ENCODE measurements at regions not wholly inside any gene's neighbourhood (a gene's known extent, or its start where the extent isn't known, plus 50 kb on each side); places are given as distances from the start of the nearest gene placed in this dataset.
"Not testable (repeated sequence)": the region's sequence is repeated elsewhere in the genome, so short reads cannot be mapped to it uniquely, and the experiment has no call there.

- no peak for TF ChIP-seq CTCF (IDR thresholded peaks at IDR 0.05; ENCODE audit: low read depth, low read length)
- no peak overlapping the region for H3K4me3 ChIP-seq (ENCODE audit: low read depth, low read length)
- DNase-seq (ENCODE audit: low read depth, low spot score): no peak
- in situ Hi-C loops (cut with HindIII; ENCODE audit: low sequenced_read_pairs): no loop called here
These were observed 311.8 kb downstream of the TSHZ3 start for GRCh38 chr19:31037286-31037980.

GRCh38 chr19:31031455-31031854, 317.8 kb downstream of the TSHZ3 start:
- DNase-seq (ENCODE audit: low read depth, low spot score); in situ Hi-C loops (cut with HindIII; ENCODE audit: low sequenced_read_pairs); H3K4me3 ChIP-seq (ENCODE audit: low read depth, low read length): not testable (repeated sequence)

- in situ Hi-C loops (cut with HindIII; ENCODE audit: low sequenced_read_pairs): no loop called here
- no peak for DNase-seq (ENCODE audit: low read depth, low spot score)
- no peak for TF ChIP-seq CTCF (IDR thresholded peaks at IDR 0.05; ENCODE audit: low read depth, low read length)
- H3K4me3 ChIP-seq (ENCODE audit: low read depth, low read length): no peak overlapping the region
These were observed 326.2 kb downstream of the TSHZ3 start for GRCh38 chr19:31023038-31023437.

GRCh38 chr19:31018936-31019335, 330.3 kb downstream of the TSHZ3 start:
- in situ Hi-C loops (cut with HindIII; ENCODE audit: low sequenced_read_pairs): no loop called here
- H3K4me3 ChIP-seq (ENCODE audit: low read depth, low read length): no peak overlapping the region
- TF ChIP-seq CTCF (IDR thresholded peaks at IDR 0.05; ENCODE audit: low read depth, low read length): no peak
- no peak for DNase-seq (ENCODE audit: low read depth, low spot score)

- H3K4me3 ChIP-seq (ENCODE audit: low read depth, low read length): no peak overlapping the region
- no peak for DNase-seq (ENCODE audit: low read depth, low spot score)
- TF ChIP-seq CTCF (IDR thresholded peaks at IDR 0.05; ENCODE audit: low read depth, low read length): no peak
- in situ Hi-C loops (cut with HindIII; ENCODE audit: low sequenced_read_pairs): no loop called here
These were observed 333.5 kb downstream of the TSHZ3 start for GRCh38 chr19:31015778-31016177.

- in situ Hi-C loops (cut with HindIII; ENCODE audit: low sequenced_read_pairs): no loop called here
- DNase-seq (ENCODE audit: low read depth, low spot score): no peak
- no peak overlapping the region for H3K4me3 ChIP-seq (ENCODE audit: low read depth, low read length)
- TF ChIP-seq CTCF (IDR thresholded peaks at IDR 0.05; ENCODE audit: low read depth, low read length): no peak
These were observed 334.6 kb downstream of the TSHZ3 start for GRCh38 chr19:31014668-31015067.

- DNase-seq (ENCODE audit: low read depth, low spot score): no peak
- no peak for TF ChIP-seq CTCF (IDR thresholded peaks at IDR 0.05; ENCODE audit: low read depth, low read length)
- H3K4me3 ChIP-seq (ENCODE audit: low read depth, low read length): no peak overlapping the region
- in situ Hi-C loops (cut with HindIII; ENCODE audit: low sequenced_read_pairs): no loop called here
These were observed 335.7 kb downstream of the TSHZ3 start for GRCh38 chr19:31013384-31014020.

Data from astrocyte of the spinal cord (primary cell).